ENCODE measurements at regions not wholly inside any gene's neighbourhood (a gene's known extent, or its start where the extent isn't known, plus 50 kb on each side); places are given as distances from the start of the nearest gene placed in this dataset.

GRCh38 chr16:85433477-85433876, 179.6 kb upstream of the GSE1 start:
- no peak for TF ChIP-seq CTCF (conservative IDR thresholded peaks at IDR 0.05)
- TF ChIP-seq ZFX (IDR thresholded peaks at IDR 0.05) = no peak

Measured in C4-2B (cell line).